PC-3 (cell line): ENCODE measurements at regions not wholly inside any gene's neighbourhood (a gene's known extent, or its start where the extent isn't known, plus 50 kb on each side); places are given as distances from the start of the nearest gene placed in this dataset.
"Not testable (repeated sequence)": the region's sequence is repeated elsewhere in the genome, so short reads cannot be mapped to it uniquely, and the experiment has no call there.

Experiments
- EZH2 ChIP-seq: fragments of 300-600 bp; sonication (generic); IDR thresholded peaks from one replicate; pipeline ENCODE4 v1.6.1; 2017; ENCODE audit warnings: antibody characterized with exemption, mild to moderate bottlenecking, low read length; ENCODE audit not compliant: unreplicated experiment
- TF ChIP-seq, protein P1 (sequence below): fragments of 300-600 bp; sonication (generic); conservative IDR thresholded peaks from 2 replicates; pipeline ENCODE4 v1.5.1; 2017; ENCODE audit warnings: antibody characterized with exemption, low read depth, mild to moderate bottlenecking, low read length

DNA sequence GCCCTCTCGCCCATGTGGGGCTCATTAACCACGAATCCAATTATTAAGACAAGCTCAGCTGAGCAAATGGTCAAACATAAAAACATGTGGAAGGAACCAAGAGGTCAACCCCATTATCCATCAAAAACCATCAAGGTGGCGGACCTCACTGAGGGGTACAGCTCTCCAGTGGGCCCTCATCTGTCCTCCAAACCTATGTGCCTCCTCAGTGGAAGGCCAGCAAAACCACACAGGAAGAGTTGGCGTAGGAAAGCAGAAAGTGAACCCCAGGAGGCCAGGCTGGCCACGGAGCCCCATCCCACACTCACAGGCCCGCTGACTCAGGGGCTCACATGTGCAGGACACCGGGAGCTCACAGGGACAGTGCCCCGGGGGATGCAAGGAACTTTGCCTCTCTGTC is 66.5 kb upstream of the CLEC6A start:
- TF ChIP-seq, protein P1, sequence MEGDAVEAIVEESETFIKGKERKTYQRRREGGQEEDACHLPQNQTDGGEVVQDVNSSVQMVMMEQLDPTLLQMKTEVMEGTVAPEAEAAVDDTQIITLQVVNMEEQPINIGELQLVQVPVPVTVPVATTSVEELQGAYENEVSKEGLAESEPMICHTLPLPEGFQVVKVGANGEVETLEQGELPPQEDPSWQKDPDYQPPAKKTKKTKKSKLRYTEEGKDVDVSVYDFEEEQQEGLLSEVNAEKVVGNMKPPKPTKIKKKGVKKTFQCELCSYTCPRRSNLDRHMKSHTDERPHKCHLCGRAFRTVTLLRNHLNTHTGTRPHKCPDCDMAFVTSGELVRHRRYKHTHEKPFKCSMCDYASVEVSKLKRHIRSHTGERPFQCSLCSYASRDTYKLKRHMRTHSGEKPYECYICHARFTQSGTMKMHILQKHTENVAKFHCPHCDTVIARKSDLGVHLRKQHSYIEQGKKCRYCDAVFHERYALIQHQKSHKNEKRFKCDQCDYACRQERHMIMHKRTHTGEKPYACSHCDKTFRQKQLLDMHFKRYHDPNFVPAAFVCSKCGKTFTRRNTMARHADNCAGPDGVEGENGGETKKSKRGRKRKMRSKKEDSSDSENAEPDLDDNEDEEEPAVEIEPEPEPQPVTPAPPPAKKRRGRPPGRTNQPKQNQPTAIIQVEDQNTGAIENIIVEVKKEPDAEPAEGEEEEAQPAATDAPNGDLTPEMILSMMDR: not testable (repeated sequence)
- TF ChIP-seq EZH2: not testable (repeated sequence)
